ENCODE measurements at regions not wholly inside any gene's neighbourhood (a gene's known extent, or its start where the extent isn't known, plus 50 kb on each side); places are given as distances from the start of the nearest gene placed in this dataset.

DNA sequence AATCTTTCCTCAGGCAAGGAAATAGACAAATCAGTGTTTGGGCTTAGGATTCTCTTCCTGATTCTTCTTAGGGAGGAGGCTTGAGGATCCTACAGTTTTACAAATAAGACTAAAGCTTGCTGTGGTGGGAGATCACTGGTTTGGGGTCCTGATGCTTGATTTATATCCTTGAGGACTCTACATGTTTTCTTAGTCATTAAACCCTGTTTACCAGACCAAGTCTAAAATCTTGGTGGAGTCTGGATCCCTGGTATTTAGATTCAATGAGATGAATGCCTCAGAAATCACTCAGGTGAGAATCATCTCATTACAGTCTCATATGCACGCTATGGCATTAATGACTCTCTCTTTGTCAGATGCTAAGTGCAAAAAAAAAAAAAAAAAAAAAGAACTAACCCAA is 304.3 kb upstream of the SALL1 start:
- no peak for ATAC-seq
- TF ChIP-seq CSDC2 (CRISPR knock-in tag; IDR thresholded peaks at IDR 0.05) (no peak), TOX (CRISPR knock-in tag; IDR thresholded peaks at IDR 0.05; ENCODE audit: borderline replicate concordance) (no peak), CSRNP3 (CRISPR knock-in tag; IDR thresholded peaks at IDR 0.05) (no peak), TCF4 (CRISPR knock-in tag; IDR thresholded peaks at IDR 0.05; ENCODE audit: borderline replicate concordance) (no peak), PPARA (CRISPR knock-in tag; IDR thresholded peaks at IDR 0.05; ENCODE audit: borderline replicate concordance) (no peak), ZFP3 (CRISPR knock-in tag; IDR thresholded peaks at IDR 0.05) (no peak), ISL1 (CRISPR knock-in tag; IDR thresholded peaks at IDR 0.05) (no peak), POU6F1 (CRISPR knock-in tag; IDR thresholded peaks at IDR 0.05; ENCODE audit: borderline replicate concordance, low read depth) (no peak), BACH2 (CRISPR knock-in tag; IDR thresholded peaks at IDR 0.05; ENCODE audit: borderline replicate concordance) (no peak), ZNF565 (CRISPR knock-in tag; conservative IDR thresholded peaks at IDR 0.05; ENCODE audit: low read depth) (no peak), OSR1 (CRISPR knock-in tag; IDR thresholded peaks at IDR 0.05) (no peak), ARNTL (CRISPR knock-in tag; IDR thresholded peaks at IDR 0.05; ENCODE audit: borderline replicate concordance, low read depth) (no peak), ZNF70 (CRISPR knock-in tag; IDR thresholded peaks at IDR 0.05) (no peak)
- TF ChIP-seq, protein P1, sequence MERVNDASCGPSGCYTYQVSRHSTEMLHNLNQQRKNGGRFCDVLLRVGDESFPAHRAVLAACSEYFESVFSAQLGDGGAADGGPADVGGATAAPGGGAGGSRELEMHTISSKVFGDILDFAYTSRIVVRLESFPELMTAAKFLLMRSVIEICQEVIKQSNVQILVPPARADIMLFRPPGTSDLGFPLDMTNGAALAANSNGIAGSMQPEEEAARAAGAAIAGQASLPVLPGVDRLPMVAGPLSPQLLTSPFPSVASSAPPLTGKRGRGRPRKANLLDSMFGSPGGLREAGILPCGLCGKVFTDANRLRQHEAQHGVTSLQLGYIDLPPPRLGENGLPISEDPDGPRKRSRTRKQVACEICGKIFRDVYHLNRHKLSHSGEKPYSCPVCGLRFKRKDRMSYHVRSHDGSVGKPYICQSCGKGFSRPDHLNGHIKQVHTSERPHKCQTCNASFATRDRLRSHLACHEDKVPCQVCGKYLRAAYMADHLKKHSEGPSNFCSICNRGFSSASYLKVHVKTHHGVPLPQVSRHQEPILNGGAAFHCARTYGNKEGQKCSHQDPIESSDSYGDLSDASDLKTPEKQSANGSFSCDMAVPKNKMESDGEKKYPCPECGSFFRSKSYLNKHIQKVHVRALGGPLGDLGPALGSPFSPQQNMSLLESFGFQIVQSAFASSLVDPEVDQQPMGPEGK (CRISPR knock-in tag; IDR thresholded peaks at IDR 0.05; ENCODE audit: borderline replicate concordance) = no peak
- TF ChIP-seq, protein P2, sequence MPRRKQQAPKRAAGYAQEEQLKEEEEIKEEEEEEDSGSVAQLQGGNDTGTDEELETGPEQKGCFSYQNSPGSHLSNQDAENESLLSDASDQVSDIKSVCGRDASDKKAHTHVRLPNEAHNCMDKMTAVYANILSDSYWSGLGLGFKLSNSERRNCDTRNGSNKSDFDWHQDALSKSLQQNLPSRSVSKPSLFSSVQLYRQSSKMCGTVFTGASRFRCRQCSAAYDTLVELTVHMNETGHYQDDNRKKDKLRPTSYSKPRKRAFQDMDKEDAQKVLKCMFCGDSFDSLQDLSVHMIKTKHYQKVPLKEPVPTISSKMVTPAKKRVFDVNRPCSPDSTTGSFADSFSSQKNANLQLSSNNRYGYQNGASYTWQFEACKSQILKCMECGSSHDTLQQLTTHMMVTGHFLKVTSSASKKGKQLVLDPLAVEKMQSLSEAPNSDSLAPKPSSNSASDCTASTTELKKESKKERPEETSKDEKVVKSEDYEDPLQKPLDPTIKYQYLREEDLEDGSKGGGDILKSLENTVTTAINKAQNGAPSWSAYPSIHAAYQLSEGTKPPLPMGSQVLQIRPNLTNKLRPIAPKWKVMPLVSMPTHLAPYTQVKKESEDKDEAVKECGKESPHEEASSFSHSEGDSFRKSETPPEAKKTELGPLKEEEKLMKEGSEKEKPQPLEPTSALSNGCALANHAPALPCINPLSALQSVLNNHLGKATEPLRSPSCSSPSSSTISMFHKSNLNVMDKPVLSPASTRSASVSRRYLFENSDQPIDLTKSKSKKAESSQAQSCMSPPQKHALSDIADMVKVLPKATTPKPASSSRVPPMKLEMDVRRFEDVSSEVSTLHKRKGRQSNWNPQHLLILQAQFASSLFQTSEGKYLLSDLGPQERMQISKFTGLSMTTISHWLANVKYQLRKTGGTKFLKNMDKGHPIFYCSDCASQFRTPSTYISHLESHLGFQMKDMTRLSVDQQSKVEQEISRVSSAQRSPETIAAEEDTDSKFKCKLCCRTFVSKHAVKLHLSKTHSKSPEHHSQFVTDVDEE (CRISPR knock-in tag; IDR thresholded peaks at IDR 0.05) = no peak

- ATAC-seq = no peak
- TF ChIP-seq ZNF70 (CRISPR knock-in tag; IDR thresholded peaks at IDR 0.05) (no peak), GLIS3 (CRISPR knock-in tag; IDR thresholded peaks at IDR 0.05) (no peak), ZFP30 (CRISPR knock-in tag; IDR thresholded peaks at IDR 0.05) (no peak), ZNF565 (CRISPR knock-in tag; conservative IDR thresholded peaks at IDR 0.05; ENCODE audit: low read depth) (no peak), ARNTL (CRISPR knock-in tag; IDR thresholded peaks at IDR 0.05; ENCODE audit: borderline replicate concordance, low read depth) (no peak), RARB (CRISPR knock-in tag; IDR thresholded peaks at IDR 0.05) (no peak), CREB5 (CRISPR knock-in tag; IDR thresholded peaks at IDR 0.05; ENCODE audit: low read depth) (no peak), TCF4 (CRISPR knock-in tag; IDR thresholded peaks at IDR 0.05; ENCODE audit: borderline replicate concordance) (no peak), ESRRG (CRISPR knock-in tag; IDR thresholded peaks at IDR 0.05) (no peak), OSR1 (CRISPR knock-in tag; IDR thresholded peaks at IDR 0.05) (no peak), CSRNP3 (CRISPR knock-in tag; IDR thresholded peaks at IDR 0.05) (no peak), PPARA (CRISPR knock-in tag; IDR thresholded peaks at IDR 0.05; ENCODE audit: borderline replicate concordance) (no peak), POU6F1 (CRISPR knock-in tag; IDR thresholded peaks at IDR 0.05; ENCODE audit: borderline replicate concordance, low read depth) (no peak), CSDC2 (CRISPR knock-in tag; IDR thresholded peaks at IDR 0.05) (no peak), ZC3H10 (CRISPR knock-in tag; IDR thresholded peaks at IDR 0.05) (no peak)
- TF ChIP-seq, protein P1 (CRISPR knock-in tag; IDR thresholded peaks at IDR 0.05; ENCODE audit: borderline replicate concordance) = no peak
- TF ChIP-seq, protein P2 (CRISPR knock-in tag; IDR thresholded peaks at IDR 0.05) = no peak
Observed at GRCh38 chr16:51453251-51453650, 302.2 kb upstream of the SALL1 start.
